SK-N-SH (cell line): ENCODE measurements at regions not wholly inside any gene's neighbourhood (a gene's known extent, or its start where the extent isn't known, plus 50 kb on each side); places are given as distances from the start of the nearest gene placed in this dataset.

Experiments
- EZH2phosphoT487 ChIP-seq: fragments of 200-600 bp; sonication (generic); IDR thresholded peaks from 2 replicates; pipeline ENCODE4 v1.6.1; 2017; ENCODE audit warnings: low read depth, mixed run types, mild to moderate bottlenecking, antibody characterized with exemption, moderate library complexity, borderline replicate concordance
- FOXJ3 ChIP-seq: sonication (generic); formaldehyde crosslinking; IDR thresholded peaks from 2 replicates; pipeline ENCODE4 v1.5.1; 2020; ENCODE audit warnings: mild to moderate bottlenecking, missing genetic modification reagents
- JUND ChIP-seq: IDR thresholded peaks from 2 replicates; pipeline ENCODE4 v1.4.0; 2012
- RAD21 ChIP-seq: IDR thresholded peaks from 2 replicates; pipeline ENCODE4 v1.6.1; 2012; ENCODE audit warnings: mild to moderate bottlenecking, low read length
- TF ChIP-seq, protein P1 (sequence below): IDR thresholded peaks from 2 replicates; pipeline ENCODE4 v1.4.0; 2012; ENCODE audit warnings: low read depth
- TF ChIP-seq, protein P2 (sequence below): fragments of 150-350 bp; IDR thresholded peaks from 2 replicates; pipeline ENCODE4 v1.6.1; 2017; ENCODE audit warnings: antibody characterized with exemption, low read length, low read depth, borderline replicate concordance
- TF ChIP-seq, protein P3 (sequence below): fragments of 200-600 bp; sonication (generic); IDR thresholded peaks from 2 replicates; pipeline ENCODE4 v1.6.1; 2017; ENCODE audit warnings: antibody characterized with exemption, mild to moderate bottlenecking, moderate library complexity

DNA sequence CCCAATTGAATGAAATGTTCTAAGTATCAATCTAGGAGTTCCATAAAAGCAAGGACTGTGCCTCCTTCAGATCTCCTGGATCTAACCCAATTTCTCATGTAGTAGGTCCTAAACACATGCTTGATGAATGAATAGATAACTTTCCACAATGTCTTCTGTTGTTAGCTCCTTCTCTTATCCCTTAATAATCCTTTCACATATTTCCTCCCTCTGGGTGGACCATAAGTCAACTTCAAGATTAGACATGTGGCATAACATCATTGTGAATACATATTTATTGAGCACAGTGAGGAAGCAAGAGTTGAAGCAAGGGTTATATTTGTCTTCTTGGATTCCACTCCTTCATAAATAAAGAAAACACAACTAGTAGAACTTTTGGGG, 108.6 kb upstream of the EGFLAM start:
- TF ChIP-seq JUND (no peak), EZH2phosphoT487 (no peak), FOXJ3 (CRISPR knock-in tag) (no peak), RAD21 (no peak)
- TF ChIP-seq, protein P1, sequence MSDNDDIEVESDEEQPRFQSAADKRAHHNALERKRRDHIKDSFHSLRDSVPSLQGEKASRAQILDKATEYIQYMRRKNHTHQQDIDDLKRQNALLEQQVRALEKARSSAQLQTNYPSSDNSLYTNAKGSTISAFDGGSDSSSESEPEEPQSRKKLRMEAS: no peak
- TF ChIP-seq, protein P2, sequence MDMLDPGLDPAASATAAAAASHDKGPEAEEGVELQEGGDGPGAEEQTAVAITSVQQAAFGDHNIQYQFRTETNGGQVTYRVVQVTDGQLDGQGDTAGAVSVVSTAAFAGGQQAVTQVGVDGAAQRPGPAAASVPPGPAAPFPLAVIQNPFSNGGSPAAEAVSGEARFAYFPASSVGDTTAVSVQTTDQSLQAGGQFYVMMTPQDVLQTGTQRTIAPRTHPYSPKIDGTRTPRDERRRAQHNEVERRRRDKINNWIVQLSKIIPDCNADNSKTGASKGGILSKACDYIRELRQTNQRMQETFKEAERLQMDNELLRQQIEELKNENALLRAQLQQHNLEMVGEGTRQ: no peak
- TF ChIP-seq, protein P3, sequence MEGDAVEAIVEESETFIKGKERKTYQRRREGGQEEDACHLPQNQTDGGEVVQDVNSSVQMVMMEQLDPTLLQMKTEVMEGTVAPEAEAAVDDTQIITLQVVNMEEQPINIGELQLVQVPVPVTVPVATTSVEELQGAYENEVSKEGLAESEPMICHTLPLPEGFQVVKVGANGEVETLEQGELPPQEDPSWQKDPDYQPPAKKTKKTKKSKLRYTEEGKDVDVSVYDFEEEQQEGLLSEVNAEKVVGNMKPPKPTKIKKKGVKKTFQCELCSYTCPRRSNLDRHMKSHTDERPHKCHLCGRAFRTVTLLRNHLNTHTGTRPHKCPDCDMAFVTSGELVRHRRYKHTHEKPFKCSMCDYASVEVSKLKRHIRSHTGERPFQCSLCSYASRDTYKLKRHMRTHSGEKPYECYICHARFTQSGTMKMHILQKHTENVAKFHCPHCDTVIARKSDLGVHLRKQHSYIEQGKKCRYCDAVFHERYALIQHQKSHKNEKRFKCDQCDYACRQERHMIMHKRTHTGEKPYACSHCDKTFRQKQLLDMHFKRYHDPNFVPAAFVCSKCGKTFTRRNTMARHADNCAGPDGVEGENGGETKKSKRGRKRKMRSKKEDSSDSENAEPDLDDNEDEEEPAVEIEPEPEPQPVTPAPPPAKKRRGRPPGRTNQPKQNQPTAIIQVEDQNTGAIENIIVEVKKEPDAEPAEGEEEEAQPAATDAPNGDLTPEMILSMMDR: no peak
